AG04449 (cell line): ENCODE measurements at regions not wholly inside any gene's neighbourhood (a gene's known extent, or its start where the extent isn't known, plus 50 kb on each side); places are given as distances from the start of the nearest gene placed in this dataset.

Source experiments
- CTCF ChIA-PET: fragments of 350-600 bp; formaldehyde crosslinking; extraction: SDS; loops from one replicate; lab custom pipeline; 2021; ENCODE audit warnings: antibody characterized with exemption; lab: Yijun Ruan, JAX
- POLR2A ChIA-PET: fragments of 400-600, 350-600 bp; formaldehyde crosslinking; extraction: SDS; loops from one replicate; lab custom pipeline; 2020; ENCODE audit warnings: antibody characterized with exemption, inconsistent platforms; lab: Yijun Ruan, JAX
- DNase-seq: peaks from one replicate; pipeline ENCODE4 v3.0.0-alpha.2; 2010; ENCODE audit warnings: low read depth, low spot score
- H3K4me3 ChIP-seq: 2 replicates; pipeline ENCODE4 v1.5.1; 2011; ENCODE audit warnings: low read depth, mild to moderate bottlenecking, control low read depth, low read length
- TF ChIP-seq, protein P1 (sequence below): IDR thresholded peaks from one replicate; pipeline ENCODE4 v1.5.1; 2011; ENCODE audit warnings: mild to moderate bottlenecking, moderate library complexity, low read length, control low read depth, inconsistent platforms; ENCODE audit not compliant: insufficient read depth; ENCODE audit errors: missing control alignments

DNA sequence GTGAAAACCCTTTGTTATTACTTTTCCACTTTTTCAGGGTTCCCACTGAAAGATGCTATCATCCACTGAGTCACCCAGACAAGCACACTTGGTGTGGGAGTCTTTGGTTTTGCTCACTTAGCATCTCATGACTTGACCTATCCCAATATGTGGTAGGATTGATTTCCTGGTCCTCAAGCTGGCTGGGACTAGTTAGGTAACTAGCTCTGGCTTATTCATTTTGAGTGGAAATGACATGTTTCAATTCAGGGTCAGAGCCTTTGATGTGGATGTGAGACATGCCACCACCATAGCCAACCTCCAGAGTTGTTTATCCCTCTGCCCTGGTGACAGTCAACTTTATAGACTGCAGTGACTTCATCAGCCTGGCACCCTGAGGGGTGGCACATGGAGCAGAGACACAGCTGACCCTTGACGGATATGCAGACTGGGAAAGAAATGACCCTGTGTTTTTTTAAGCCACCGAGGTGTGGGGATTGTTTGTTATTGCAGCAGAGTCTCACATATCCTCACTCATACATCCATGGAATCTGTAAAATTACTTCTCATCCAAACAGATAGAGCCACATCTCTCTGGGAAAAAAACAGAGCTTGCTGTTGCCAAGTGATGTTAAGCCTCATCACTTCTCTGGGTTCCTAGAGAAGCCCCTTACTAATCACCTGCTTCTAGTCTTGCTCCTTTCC is 699.9 kb downstream of the MATN1 start:
- ChIA-PET CTCF (no interaction called here), POLR2A (no interaction called here)
- no peak overlapping the region for H3K4me3 ChIP-seq
- TF ChIP-seq, protein P1, sequence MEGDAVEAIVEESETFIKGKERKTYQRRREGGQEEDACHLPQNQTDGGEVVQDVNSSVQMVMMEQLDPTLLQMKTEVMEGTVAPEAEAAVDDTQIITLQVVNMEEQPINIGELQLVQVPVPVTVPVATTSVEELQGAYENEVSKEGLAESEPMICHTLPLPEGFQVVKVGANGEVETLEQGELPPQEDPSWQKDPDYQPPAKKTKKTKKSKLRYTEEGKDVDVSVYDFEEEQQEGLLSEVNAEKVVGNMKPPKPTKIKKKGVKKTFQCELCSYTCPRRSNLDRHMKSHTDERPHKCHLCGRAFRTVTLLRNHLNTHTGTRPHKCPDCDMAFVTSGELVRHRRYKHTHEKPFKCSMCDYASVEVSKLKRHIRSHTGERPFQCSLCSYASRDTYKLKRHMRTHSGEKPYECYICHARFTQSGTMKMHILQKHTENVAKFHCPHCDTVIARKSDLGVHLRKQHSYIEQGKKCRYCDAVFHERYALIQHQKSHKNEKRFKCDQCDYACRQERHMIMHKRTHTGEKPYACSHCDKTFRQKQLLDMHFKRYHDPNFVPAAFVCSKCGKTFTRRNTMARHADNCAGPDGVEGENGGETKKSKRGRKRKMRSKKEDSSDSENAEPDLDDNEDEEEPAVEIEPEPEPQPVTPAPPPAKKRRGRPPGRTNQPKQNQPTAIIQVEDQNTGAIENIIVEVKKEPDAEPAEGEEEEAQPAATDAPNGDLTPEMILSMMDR = no peak
- no peak for DNase-seq

DNA sequence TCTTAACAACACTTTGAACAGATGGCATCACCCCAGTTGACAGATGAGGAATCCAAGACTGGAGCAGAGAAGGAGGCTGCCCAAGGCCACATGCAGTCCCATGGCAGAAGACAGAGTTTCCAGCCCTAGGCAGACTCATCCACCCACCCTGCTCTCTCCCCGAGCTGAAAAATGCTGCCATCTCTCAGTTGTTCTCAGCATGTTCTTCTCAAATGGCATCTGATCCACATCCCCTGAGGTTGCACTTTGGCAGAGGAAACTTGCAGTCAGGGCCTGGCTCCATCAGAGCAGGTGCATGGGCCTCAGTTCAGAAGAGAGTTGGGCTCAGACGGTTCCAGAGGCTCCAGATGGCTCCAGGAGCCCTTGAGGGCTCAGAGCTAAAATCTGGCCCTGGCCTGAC is 709.4 kb downstream of the MATN1 start:
- TF ChIP-seq, protein P1 = no peak
- DNase-seq = no peak
- ChIA-PET POLR2A (no interaction called here), CTCF (no interaction called here)
- H3K4me3 ChIP-seq = no peak overlapping the region

DNA sequence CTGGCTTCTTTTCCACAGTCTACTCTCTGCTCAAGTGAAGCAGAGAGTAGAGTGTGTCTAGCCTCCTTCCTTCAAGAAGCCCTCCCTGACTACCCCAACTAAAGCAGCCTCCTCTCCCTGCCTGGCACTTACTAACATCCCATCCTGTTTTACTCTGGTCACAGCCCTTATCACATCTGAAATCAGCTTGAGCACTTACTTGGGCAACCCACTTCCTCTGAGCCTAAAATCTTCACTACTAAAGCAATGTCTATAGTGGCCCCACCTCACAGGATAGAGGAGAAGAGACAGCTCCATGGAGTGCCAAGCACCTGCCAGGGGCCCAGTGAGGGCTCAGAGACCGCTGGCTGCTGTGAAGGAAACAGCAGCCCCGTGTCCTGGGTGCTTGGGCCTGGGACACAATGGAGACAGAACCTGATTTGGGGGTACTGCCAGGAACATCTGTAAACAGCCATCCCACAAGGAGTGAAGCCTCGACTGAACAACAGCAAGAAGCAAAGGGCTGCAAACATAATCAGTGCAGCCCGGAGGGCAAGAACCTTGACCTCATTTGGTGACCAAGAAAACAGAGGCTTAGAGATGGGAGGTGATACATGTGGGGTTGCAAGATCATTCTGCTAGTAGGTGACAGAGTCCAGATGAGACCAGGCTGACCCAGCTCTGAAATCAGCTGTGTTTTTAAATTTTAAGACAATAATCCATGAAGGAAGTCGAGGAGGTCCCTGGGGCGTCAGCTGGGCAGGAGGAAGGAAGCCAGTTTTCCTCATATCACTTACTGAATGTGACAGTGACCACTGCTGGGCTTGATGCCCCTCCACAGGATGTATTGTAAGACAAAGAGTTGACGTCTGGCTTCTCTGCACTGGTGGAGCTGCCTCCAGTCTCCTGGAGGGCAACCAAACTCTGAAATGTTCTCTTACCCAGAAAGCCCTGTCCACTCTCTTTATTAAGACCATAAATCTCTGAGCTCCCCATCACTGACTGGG is 710.6 kb downstream of the MATN1 start:
- DNase-seq = no peak
- TF ChIP-seq, protein P1 = no peak
- ChIA-PET CTCF (no interaction called here), POLR2A (no interaction called here)
- H3K4me3 ChIP-seq = no peak overlapping the region

DNA sequence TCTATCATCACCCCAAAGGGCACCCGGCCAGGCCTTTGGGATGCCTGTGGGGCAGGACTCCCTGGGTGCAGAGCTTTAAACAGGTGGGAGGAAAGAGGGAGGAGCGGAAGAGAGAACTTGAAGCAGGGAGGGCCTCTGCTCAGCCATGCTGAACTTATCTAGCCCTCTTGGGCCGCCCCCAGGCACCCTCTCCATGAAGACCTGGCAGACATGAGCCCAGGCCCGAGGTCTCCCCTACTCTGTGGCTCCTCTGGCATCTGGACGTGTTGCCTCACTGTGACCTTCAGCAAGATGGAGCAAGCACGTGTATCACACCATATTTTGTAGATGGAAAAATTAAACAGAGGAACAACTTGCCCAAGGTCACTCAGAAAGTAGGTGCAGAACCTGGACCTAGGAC is 711.4 kb downstream of the MATN1 start:
- TF ChIP-seq, protein P1 = no peak
- ChIA-PET CTCF (no interaction called here), POLR2A (no interaction called here)
- DNase-seq = no peak
- no peak overlapping the region for H3K4me3 ChIP-seq

DNA sequence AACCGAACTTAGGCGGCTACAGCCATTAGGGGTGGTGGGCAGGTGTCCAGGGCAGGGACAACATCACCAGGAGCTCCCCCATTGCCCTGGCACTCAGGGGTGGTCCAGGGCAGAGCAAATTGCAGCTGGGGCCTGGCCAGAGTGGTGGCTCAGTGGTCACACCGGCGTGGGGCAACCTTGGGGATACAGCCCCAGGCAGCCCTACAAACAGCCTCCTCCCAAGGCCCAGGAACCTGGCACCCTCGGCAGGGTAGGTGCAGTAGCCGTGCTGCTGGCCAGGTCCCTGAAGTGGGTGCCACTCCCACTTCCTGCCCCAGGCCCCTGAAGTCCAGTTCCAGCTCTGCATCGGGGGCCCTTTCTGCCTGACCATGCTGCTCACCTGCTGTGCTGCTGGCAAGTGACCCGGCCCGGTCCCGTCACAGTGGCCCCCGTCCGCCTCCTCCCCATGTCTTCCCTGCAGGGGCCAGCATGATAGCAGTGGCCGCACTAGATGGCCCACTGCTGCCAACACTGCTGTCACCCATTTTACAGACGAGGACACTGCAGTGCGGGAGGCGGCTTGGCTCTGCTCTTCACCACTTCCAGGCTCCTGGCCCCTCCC is 712.8 kb downstream of the MATN1 start:
- CTCF ChIA-PET = no interaction called here
- DNase-seq = no peak
- POLR2A ChIA-PET = no interaction called here
- TF ChIP-seq, protein P1 = no peak
- H3K4me3 ChIP-seq = no peak overlapping the region

DNA sequence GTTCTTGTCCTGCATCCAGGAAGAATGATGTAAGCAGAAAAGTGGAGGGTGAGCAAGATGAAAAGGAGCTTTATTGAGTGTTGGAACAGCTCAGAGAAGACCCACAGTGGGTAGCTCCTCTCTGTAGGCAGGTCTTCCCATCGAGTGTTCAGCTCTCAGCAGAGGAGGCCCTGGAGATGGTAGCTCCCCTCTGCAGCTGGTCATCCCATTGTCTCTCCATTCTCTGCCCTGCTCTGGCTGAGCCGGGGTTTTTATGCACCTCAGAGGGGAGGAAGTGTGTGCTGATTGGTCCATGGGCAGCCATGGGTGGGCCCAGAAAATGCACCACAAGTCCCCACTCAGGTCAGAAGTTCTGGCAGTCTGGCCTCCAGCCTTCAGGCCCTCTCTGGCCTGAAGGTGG is 713.7 kb downstream of the MATN1 start:
- POLR2A ChIA-PET = no interaction called here
- DNase-seq = no peak
- no peak overlapping the region for H3K4me3 ChIP-seq
- TF ChIP-seq, protein P1 = no peak
- CTCF ChIA-PET = no interaction called here
